ENCODE measurements at regions not wholly inside any gene's neighbourhood (a gene's known extent, or its start where the extent isn't known, plus 50 kb on each side); places are given as distances from the start of the nearest gene placed in this dataset.

GRCh38 chr6:117118490-117118889 is 146.9 kb upstream of the VGLL2 start:
- Histone ChIP-seq H3K27ac (ENCODE audit: low read depth, low read length) (no peak overlapping the region), H3K4me1 (ENCODE audit: control insufficient read depth in 3 of 3, insufficient read depth in 3 of 3, low read length in 3 of 3) (no peaks in the 10 kb centered on the region), H3K4me3 (ENCODE audit: low read length in 3 of 3) (no peak overlapping the region), H3K9ac (ENCODE audit: low read depth in 1 of 3, low read length in 3 of 3) (no peak overlapping the region), H3K27me3 (ENCODE audit: control insufficient read depth in 3 of 3, insufficient read depth in 3 of 3, low read length in 3 of 3) (no peaks in the 10 kb centered on the region), H3K36me3 (ENCODE audit: control insufficient read depth in 3 of 3, insufficient read depth in 3 of 3, low read length in 3 of 3) (no peaks in the 10 kb centered on the region), H3K9me3 (ENCODE audit: control insufficient read depth in 3 of 3, low read length in 3 of 3) (no peaks in the 10 kb centered on the region)

- Histone ChIP-seq H3K4me1 (ENCODE audit: control insufficient read depth in 3 of 3, insufficient read depth in 3 of 3, low read length in 3 of 3) (no peaks in the 10 kb centered on the region), H3K36me3 (ENCODE audit: control insufficient read depth in 3 of 3, insufficient read depth in 3 of 3, low read length in 3 of 3) (no peaks in the 10 kb centered on the region), H3K4me3 (ENCODE audit: low read length in 3 of 3) (no peak overlapping the region), H3K27me3 (ENCODE audit: control insufficient read depth in 3 of 3, insufficient read depth in 3 of 3, low read length in 3 of 3) (no peaks in the 10 kb centered on the region), H3K9ac (ENCODE audit: low read depth in 1 of 3, low read length in 3 of 3) (no peak overlapping the region), H3K27ac (ENCODE audit: low read depth, low read length) (no peak overlapping the region), H3K9me3 (ENCODE audit: control insufficient read depth in 3 of 3, low read length in 3 of 3) (no peaks in the 10 kb centered on the region)
Observed at GRCh38 chr6:117126213-117126612, 139.1 kb upstream of the VGLL2 start.

- Histone ChIP-seq H3K27ac (ENCODE audit: low read depth, low read length) (no peak overlapping the region), H3K4me3 (ENCODE audit: low read length in 3 of 3) (no peak overlapping the region)
Observed at GRCh38 chr6:117128052-117128451, 137.3 kb upstream of the VGLL2 start.

DNA sequence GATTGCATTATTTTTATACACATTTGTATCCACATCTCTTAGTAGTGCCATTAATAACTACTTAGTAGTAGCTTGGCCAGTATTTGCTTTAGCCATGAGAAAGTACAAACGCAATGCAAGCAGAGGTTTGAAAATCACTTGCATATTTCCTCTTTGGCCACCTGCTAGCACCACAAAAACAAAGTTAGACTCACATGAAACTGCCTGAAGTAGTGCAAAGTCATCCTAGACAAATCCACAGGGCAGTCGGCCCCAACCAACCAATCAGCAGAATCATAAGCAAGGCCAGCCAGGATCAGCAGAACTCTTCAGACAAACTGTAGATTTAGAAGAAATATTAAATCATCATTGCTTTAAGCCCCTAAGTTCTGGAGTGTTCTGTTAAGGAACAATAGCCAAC is 135.2 kb upstream of the VGLL2 start:
- Histone ChIP-seq H3K4me3 (ENCODE audit: low read length in 3 of 3) (no peak overlapping the region), H3K27me3 (ENCODE audit: control insufficient read depth in 3 of 3, insufficient read depth in 3 of 3, low read length in 3 of 3) (no peaks in the 10 kb centered on the region), H3K9ac (ENCODE audit: low read depth in 1 of 3, low read length in 3 of 3) (no peak overlapping the region), H3K9me3 (ENCODE audit: control insufficient read depth in 3 of 3, low read length in 3 of 3) (no peaks in the 10 kb centered on the region), H3K27ac (ENCODE audit: low read depth, low read length) (no peak overlapping the region), H3K4me1 (ENCODE audit: control insufficient read depth in 3 of 3, insufficient read depth in 3 of 3, low read length in 3 of 3) (no peaks in the 10 kb centered on the region), H3K36me3 (ENCODE audit: control insufficient read depth in 3 of 3, insufficient read depth in 3 of 3, low read length in 3 of 3) (no peaks in the 10 kb centered on the region)

More at GRCh38 chr6:117128052-117128451, 137.3 kb upstream of the VGLL2 start:
- H3K4me1 ChIP-seq (ENCODE audit: control insufficient read depth in 3 of 3, insufficient read depth in 3 of 3, low read length in 3 of 3), result no peaks in the 10 kb centered on the region
- H3K36me3 ChIP-seq (ENCODE audit: control insufficient read depth in 3 of 3, insufficient read depth in 3 of 3, low read length in 3 of 3), result no peaks in the 10 kb centered on the region
- H3K27me3 ChIP-seq (ENCODE audit: control insufficient read depth in 3 of 3, insufficient read depth in 3 of 3, low read length in 3 of 3), result no peaks in the 10 kb centered on the region
- no peaks in the 10 kb centered on the region for H3K9me3 ChIP-seq (ENCODE audit: control insufficient read depth in 3 of 3, low read length in 3 of 3)
- no peak overlapping the region for H3K9ac ChIP-seq (ENCODE audit: low read depth in 1 of 3, low read length in 3 of 3)

DNA sequence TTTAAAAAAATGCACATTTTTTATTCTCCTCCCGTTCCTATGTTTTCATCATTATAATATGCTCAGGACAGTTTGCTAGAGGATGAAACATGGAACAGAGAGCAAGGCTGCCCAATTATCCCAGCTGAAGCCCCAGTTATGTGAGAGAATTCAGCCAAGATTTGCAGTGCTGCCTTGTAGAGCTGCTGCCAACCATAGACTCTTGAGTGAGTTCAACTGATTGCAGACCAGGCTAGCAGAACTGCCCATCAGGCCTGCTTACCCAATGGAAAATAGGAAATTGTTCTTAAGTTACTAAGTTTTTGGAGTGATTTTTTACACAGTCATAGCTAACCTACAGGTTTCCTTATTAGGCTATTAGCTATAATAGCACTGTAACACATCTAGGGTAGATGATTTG is 128.7 kb upstream of the VGLL2 start:
- H3K27ac ChIP-seq (ENCODE audit: low read depth, low read length), result no peak overlapping the region
- no peak overlapping the region for H3K9ac ChIP-seq (ENCODE audit: low read depth in 1 of 3, low read length in 3 of 3)
- H3K9me3 ChIP-seq (ENCODE audit: control insufficient read depth in 3 of 3, low read length in 3 of 3), result no peaks in the 10 kb centered on the region
- H3K4me1 ChIP-seq (ENCODE audit: control insufficient read depth in 3 of 3, insufficient read depth in 3 of 3, low read length in 3 of 3), result peaks cover 3 to 18% (median 17%) of the 10 kb centered on the region in 3 donors
- no peak overlapping the region for H3K4me3 ChIP-seq (ENCODE audit: low read length in 3 of 3)
- no peaks in the 10 kb centered on the region for H3K36me3 ChIP-seq (ENCODE audit: control insufficient read depth in 3 of 3, insufficient read depth in 3 of 3, low read length in 3 of 3)
- H3K27me3 ChIP-seq (ENCODE audit: control insufficient read depth in 3 of 3, insufficient read depth in 3 of 3, low read length in 3 of 3), result no peaks in the 10 kb centered on the region

DNA sequence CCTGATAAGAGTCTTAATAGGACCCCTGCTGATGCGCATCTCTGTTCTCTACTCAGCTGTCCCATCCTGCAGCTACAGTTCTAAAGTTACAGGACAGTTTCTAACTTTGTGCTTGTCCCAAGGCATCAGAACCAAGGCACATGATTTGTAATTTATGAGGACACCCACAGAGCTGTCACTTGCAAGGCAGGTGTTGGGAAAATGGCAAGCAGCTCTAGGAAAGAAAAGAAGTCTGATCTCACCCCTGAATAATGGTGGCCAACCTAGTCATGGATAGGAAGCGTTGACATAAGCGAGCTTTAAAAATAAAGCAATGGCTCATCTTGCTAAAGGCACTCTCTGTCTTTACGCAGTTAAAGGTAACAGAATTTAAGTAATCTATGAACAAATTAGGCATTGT is 127.6 kb upstream of the VGLL2 start:
- Histone ChIP-seq H3K4me3 (ENCODE audit: low read length in 3 of 3) (no peak overlapping the region), H3K9ac (ENCODE audit: low read depth in 1 of 3, low read length in 3 of 3) (peak overlapping the region in 2 of 3 donors; percentile 26 to 52), H3K27ac (ENCODE audit: low read depth, low read length) (peak overlapping the region; percentile 84), H3K27me3 (ENCODE audit: control insufficient read depth in 3 of 3, insufficient read depth in 3 of 3, low read length in 3 of 3) (no peaks in the 10 kb centered on the region), H3K36me3 (ENCODE audit: control insufficient read depth in 3 of 3, insufficient read depth in 3 of 3, low read length in 3 of 3) (no peaks in the 10 kb centered on the region), H3K9me3 (ENCODE audit: control insufficient read depth in 3 of 3, low read length in 3 of 3) (no peaks in the 10 kb centered on the region), H3K4me1 (ENCODE audit: control insufficient read depth in 3 of 3, insufficient read depth in 3 of 3, low read length in 3 of 3) (peaks cover 11 to 25% (median 24%) of the 10 kb centered on the region in 3 donors)

DNA sequence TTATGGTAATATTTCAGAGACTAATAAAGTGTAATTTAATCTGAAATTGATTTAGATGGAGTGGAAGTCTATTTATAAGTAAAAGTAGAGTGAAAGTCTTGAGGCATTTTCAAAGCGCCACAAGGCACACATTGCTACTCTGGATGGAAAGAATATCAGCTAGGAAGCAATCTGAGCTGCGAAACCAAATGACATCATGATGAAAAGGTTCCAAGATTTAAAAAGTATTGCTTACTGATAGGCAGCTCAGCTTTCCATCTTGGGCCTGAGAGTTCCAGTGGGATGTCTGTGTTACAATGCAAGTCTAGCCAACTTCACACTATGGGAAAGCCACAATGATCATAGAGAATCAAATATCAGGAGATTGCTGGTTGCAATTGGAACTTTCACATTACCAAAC is 126.9 kb upstream of the VGLL2 start:
- Histone ChIP-seq H3K36me3 (ENCODE audit: control insufficient read depth in 3 of 3, insufficient read depth in 3 of 3, low read length in 3 of 3) (no peaks in the 10 kb centered on the region), H3K27ac (ENCODE audit: low read depth, low read length) (peak overlapping the region; percentile 84), H3K9me3 (ENCODE audit: control insufficient read depth in 3 of 3, low read length in 3 of 3) (no peaks in the 10 kb centered on the region), H3K4me3 (ENCODE audit: low read length in 3 of 3) (no peak overlapping the region), H3K9ac (ENCODE audit: low read depth in 1 of 3, low read length in 3 of 3) (peak overlapping the region in 2 of 3 donors; percentile 9 to 52), H3K27me3 (ENCODE audit: control insufficient read depth in 3 of 3, insufficient read depth in 3 of 3, low read length in 3 of 3) (no peaks in the 10 kb centered on the region), H3K4me1 (ENCODE audit: control insufficient read depth in 3 of 3, insufficient read depth in 3 of 3, low read length in 3 of 3) (peaks cover 11 to 28% (median 25%) of the 10 kb centered on the region in 3 donors)

- H3K27ac ChIP-seq (ENCODE audit: low read depth, low read length), result peak overlapping the region; percentile 84
- no peaks in the 10 kb centered on the region for H3K9me3 ChIP-seq (ENCODE audit: control insufficient read depth in 3 of 3, low read length in 3 of 3)
- peaks cover 11 to 28% (median 25%) of the 10 kb centered on the region in 3 donors for H3K4me1 ChIP-seq (ENCODE audit: control insufficient read depth in 3 of 3, insufficient read depth in 3 of 3, low read length in 3 of 3)
- no peaks in the 10 kb centered on the region for H3K27me3 ChIP-seq (ENCODE audit: control insufficient read depth in 3 of 3, insufficient read depth in 3 of 3, low read length in 3 of 3)
- H3K9ac ChIP-seq (ENCODE audit: low read depth in 1 of 3, low read length in 3 of 3), result peak overlapping the region in 2 of 3 donors; percentile 9 to 24
- no peak overlapping the region for H3K4me3 ChIP-seq (ENCODE audit: low read length in 3 of 3)
- no peaks in the 10 kb centered on the region for H3K36me3 ChIP-seq (ENCODE audit: control insufficient read depth in 3 of 3, insufficient read depth in 3 of 3, low read length in 3 of 3)
Observed at GRCh38 chr6:117138920-117139319, 126.4 kb upstream of the VGLL2 start.

GRCh38 chr6:117142142-117142541 is 123.2 kb upstream of the VGLL2 start:
- peaks cover 11 to 28% (median 21%) of the 10 kb centered on the region in 3 donors for H3K4me1 ChIP-seq (ENCODE audit: control insufficient read depth in 3 of 3, insufficient read depth in 3 of 3, low read length in 3 of 3)
- no peak overlapping the region for H3K4me3 ChIP-seq (ENCODE audit: low read length in 3 of 3)
- no peak overlapping the region for H3K9ac ChIP-seq (ENCODE audit: low read depth in 1 of 3, low read length in 3 of 3)
- peak overlapping the region; percentile 2 for H3K27ac ChIP-seq (ENCODE audit: low read depth, low read length)
- no peaks in the 10 kb centered on the region for H3K36me3 ChIP-seq (ENCODE audit: control insufficient read depth in 3 of 3, insufficient read depth in 3 of 3, low read length in 3 of 3)
- H3K9me3 ChIP-seq (ENCODE audit: control insufficient read depth in 3 of 3, low read length in 3 of 3), result no peaks in the 10 kb centered on the region
- H3K27me3 ChIP-seq (ENCODE audit: control insufficient read depth in 3 of 3, insufficient read depth in 3 of 3, low read length in 3 of 3), result no peaks in the 10 kb centered on the region

GRCh38 chr6:117142995-117143394 is 122.4 kb upstream of the VGLL2 start:
- Histone ChIP-seq H3K9ac (ENCODE audit: low read depth in 1 of 3, low read length in 3 of 3) (no peak overlapping the region), H3K9me3 (ENCODE audit: control insufficient read depth in 3 of 3, low read length in 3 of 3) (no peaks in the 10 kb centered on the region), H3K4me3 (ENCODE audit: low read length in 3 of 3) (no peak overlapping the region), H3K27ac (ENCODE audit: low read depth, low read length) (peak overlapping the region; percentile 38), H3K4me1 (ENCODE audit: control insufficient read depth in 3 of 3, insufficient read depth in 3 of 3, low read length in 3 of 3) (peaks cover 11 to 25% (median 18%) of the 10 kb centered on the region in 3 donors), H3K36me3 (ENCODE audit: control insufficient read depth in 3 of 3, insufficient read depth in 3 of 3, low read length in 3 of 3) (no peaks in the 10 kb centered on the region), H3K27me3 (ENCODE audit: control insufficient read depth in 3 of 3, insufficient read depth in 3 of 3, low read length in 3 of 3) (no peaks in the 10 kb centered on the region)

DNA sequence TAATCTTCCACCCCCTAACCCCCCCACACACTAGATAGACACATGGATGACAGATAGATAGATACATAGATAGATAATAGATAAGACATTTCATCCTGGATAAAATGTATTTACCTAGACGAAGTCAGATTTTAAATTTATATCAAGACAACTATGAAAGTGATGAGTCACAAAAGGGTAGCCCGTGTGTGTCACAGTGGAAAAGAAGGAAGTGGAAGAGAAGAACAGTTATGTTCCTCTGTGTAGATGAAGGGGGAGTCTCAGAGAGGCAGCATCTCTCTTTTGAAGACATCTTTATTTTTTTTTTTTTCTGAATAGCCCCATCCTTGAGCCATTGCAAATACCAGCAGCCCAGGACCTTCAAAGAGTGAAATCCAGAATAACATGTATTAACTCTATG is 121.7 kb upstream of the VGLL2 start:
- Histone ChIP-seq H3K9ac (ENCODE audit: low read depth in 1 of 3, low read length in 3 of 3) (no peak overlapping the region), H3K36me3 (ENCODE audit: control insufficient read depth in 3 of 3, insufficient read depth in 3 of 3, low read length in 3 of 3) (no peaks in the 10 kb centered on the region), H3K27ac (ENCODE audit: low read depth, low read length) (no peak overlapping the region), H3K27me3 (ENCODE audit: control insufficient read depth in 3 of 3, insufficient read depth in 3 of 3, low read length in 3 of 3) (no peaks in the 10 kb centered on the region), H3K4me1 (ENCODE audit: control insufficient read depth in 3 of 3, insufficient read depth in 3 of 3, low read length in 3 of 3) (peaks cover 11 to 20% (median 16%) of the 10 kb centered on the region in 3 donors), H3K4me3 (ENCODE audit: low read length in 3 of 3) (no peak overlapping the region), H3K9me3 (ENCODE audit: control insufficient read depth in 3 of 3, low read length in 3 of 3) (no peaks in the 10 kb centered on the region)

All from skeletal muscle tissue (tissue), 3 donors.